HG03432 (cell line): ENCODE measurements at regions not wholly inside any gene's neighbourhood (a gene's known extent, or its start where the extent isn't known, plus 50 kb on each side); places are given as distances from the start of the nearest gene placed in this dataset.
"Not testable (repeated sequence)": the region's sequence is repeated elsewhere in the genome, so short reads cannot be mapped to it uniquely, and the experiment has no call there.

Experiments used
- ATAC-seq: cut with Tn5 transposase; IDR thresholded peaks from one replicate; pipeline ENCODE4 v1.9.1; 2021; ENCODE audit warnings: mild to moderate bottlenecking, moderate library complexity; ENCODE audit not compliant: unreplicated experiment

DNA sequence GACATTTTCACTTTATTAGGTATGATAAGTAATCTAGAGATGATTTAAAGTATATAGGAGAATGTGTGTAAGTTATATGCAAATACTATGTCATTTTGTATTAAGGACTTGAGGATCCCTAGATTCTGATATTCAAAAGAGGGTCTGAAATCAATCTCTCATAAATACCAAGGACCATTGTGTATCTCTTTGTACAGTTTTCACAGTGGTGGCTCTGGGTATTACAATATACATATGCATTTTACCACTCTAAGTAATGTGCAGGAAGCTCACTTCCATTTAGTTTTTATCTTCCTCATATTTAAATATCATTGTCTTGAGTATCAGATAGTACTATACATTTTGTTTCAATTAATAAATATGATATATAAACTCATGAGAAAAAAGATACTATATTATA is 862.6 kb upstream of the PCDH20 start:
- no peak for ATAC-seq

GRCh38 chr13:62251734-62252133 is 836.1 kb upstream of the PCDH20 start:
- no peak for ATAC-seq

GRCh38 chr13:62250501-62251201 is 835.0 kb upstream of the PCDH20 start:
- no peak for ATAC-seq

DNA sequence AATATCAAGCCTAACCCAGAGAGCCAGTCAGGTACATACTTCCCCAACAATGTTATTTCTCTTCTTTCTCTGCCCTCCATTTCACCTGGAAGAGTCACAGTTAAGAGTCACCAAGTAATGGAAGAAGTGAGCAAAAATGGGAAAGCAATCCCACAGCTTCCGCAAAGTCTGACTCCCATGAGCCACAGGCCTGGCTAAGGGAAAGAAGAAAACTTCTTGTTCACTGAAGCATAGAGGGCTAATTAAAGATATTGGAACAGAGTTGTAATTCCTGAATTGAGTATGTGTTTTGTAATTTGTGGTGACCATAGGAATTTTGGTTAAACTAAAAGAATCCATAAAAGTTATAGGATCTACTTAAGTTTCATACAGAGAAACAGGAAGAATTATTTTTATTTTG is 830.9 kb upstream of the PCDH20 start:
- no peak for ATAC-seq

DNA sequence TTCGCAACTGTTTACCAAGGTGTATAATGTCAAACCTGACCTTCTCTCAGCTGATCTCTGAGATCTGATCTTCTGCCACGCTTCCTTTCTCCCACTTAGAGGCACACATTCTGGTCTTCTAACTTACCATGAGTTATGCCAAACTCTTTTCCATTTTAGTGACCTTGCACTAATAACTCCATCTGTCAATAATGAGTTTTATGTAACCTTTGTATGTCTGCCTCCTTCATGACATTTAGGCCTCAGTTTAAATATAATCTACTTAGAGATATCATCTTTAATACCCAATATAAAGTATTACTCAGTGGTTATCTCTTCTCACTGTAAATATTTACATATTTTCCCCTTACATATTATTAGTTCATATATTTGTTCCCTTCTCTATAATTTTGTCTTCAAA is 827.5 kb upstream of the PCDH20 start:
- no peak for ATAC-seq

DNA sequence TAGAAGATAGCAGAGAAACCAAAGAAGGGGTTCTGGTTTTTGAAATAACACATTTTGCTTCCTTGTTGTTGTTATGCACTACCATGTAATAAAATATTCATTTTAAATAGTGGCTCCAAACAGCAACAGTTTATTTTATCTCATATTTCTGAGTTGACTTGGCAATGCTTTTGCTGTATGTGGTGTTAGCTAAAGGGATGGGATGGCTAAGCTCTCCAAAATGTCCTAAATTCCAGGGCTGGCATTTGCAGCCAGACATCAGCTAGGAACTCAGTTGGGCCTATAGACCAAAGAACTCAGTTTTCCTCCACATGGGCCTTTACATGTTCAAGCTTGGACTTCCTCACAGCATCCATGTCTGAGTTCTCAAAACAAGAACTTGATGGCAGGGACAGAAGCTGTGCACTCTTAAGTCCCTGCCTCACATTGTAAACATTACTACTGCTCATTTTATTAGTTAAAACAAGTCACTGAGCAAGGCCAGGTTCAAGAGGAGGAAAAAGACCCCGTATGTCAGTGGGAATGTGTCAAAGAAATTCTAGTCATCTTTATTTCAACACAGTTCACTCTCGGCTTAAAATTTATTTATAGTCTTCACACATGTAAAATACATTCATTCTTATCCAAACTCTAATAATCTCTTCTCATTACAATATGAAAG is 819.3 kb upstream of the PCDH20 start:
- ATAC-seq, result no peak

DNA sequence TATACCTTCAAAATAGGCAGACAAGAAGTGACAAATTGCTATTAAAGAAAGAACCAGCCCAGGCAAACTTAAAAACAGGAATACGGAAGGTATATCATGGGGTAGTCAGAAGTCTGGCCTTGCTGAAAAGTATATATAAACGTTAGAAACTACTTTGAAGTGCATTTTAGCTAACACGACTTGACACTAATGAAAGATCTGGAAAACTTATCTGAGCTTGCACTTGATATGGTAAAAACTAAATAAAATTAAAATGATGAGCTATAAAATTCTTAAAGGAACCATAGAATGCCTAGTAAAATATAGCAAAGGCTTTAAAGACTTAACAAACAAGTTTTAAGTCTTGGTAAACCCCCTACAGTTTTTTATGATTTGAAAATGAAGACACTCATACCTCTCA is 795.3 kb upstream of the PCDH20 start:
- ATAC-seq, result no peak

DNA sequence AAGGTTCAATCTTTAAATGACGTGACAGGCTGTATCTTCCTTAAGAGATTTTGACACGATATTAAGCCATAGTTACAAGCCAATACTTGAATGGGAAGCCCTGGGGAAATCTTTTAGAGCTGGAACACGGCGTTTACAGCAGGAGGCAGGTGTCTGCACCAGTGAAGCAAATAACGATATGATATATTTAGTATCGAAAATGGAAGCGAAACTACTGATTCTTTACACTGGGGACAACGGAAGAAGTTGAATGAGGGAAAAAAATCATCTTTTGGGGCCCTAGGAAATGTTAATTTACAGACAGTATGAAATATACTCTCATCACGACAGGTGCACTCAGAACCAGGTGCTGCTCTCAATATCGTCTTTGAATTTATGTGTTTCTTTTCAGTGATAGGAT is 793.9 kb upstream of the PCDH20 start:
- ATAC-seq, result peak; percentile 92

DNA sequence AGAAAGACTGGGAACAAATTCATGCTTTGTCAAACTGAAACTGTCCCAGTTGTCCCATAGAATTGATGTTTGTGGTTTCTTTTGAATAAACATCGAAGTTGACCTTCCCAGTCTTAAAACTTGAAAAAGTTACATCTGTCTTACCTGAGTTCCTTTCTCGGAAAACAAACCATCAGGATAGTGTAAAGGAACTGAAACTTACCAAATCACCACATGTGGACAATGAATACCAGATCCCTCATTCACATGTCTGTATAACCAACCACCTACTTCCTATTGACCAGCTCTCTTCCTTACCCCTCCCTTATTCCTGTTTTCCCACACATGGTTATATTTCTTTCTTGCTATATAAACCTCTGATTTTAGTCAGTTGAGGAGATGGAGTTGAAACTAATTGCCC is 791.7 kb upstream of the PCDH20 start:
- ATAC-seq, result no peak

GRCh38 chr13:62206165-62206564 is 790.5 kb upstream of the PCDH20 start:
- no peak for ATAC-seq

DNA sequence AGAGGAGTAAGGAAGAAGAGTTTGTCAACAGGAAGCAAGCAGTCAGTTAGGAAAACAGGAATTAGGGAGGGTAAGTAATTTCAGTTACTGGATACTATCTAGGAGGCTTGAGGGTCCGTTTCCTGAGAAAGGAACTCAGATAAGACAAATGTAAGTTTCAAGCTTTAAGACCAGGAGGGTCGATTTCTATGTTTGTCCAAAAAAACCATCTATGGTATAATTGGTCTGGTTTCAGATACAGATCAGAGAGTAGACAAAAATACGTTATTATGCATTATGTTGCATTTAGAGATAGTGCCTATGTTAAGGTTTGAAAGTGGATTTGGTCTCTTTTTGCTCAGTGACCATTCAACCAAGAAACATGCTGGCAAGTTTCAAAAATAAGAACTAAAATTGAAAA is 789.6 kb upstream of the PCDH20 start:
- ATAC-seq, result no peak

- no peak for ATAC-seq
These were observed 778.7 kb upstream of the PCDH20 start for GRCh38 chr13:62194371-62194770.

- no peak for ATAC-seq
These were observed 778.3 kb upstream of the PCDH20 start for GRCh38 chr13:62193919-62194318.

- ATAC-seq, result no peak
These were observed 770.1 kb upstream of the PCDH20 start for GRCh38 chr13:62185631-62186255.

DNA sequence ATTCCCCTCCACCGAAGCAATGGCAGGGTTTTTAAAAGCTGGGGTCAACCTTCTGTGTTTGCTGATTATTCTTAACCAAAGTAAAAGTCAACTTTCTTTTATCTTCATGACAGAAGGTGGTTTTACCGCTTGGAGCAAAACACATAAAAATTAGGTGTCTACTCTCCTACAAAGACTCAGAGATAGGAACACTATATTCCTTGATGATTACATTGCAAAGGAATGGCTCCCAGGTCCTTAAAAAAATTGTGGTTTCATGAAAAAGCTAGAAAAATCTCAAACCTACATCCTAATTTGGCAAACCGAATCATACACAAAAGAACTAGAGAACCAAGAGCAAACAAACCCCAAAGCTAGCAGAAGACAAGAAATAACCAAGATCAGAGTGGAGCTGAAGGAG is 760.4 kb upstream of the PCDH20 start:
- no peak for ATAC-seq

- no peak for ATAC-seq
These were observed 758.3 kb upstream of the PCDH20 start for GRCh38 chr13:62173958-62174357.

- ATAC-seq, result no peak
These were observed 756.0 kb upstream of the PCDH20 start for GRCh38 chr13:62171697-62172096.

DNA sequence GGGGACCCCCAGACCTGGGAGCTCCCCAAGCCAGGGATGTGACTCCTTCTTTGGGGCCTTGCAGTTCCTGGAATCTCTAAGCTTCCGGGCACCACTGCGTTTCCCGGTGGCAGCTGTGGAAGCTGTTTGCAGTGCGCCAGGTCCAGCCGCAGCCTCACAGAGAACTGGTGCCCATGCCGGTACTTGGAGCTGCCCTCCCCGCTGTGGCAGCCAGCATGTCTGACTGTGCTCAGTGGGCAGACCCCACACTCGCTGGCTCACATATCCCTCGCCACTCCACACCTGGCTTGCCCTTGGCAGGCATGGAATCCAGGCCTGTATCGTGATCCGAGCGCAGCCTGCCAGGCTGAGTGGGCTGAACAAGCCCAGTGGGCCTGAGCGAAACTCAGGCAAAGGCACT is 753.2 kb upstream of the PCDH20 start:
- no peak for ATAC-seq

- ATAC-seq, result no peak
These were observed 752.1 kb upstream of the PCDH20 start for GRCh38 chr13:62167650-62168172.

DNA sequence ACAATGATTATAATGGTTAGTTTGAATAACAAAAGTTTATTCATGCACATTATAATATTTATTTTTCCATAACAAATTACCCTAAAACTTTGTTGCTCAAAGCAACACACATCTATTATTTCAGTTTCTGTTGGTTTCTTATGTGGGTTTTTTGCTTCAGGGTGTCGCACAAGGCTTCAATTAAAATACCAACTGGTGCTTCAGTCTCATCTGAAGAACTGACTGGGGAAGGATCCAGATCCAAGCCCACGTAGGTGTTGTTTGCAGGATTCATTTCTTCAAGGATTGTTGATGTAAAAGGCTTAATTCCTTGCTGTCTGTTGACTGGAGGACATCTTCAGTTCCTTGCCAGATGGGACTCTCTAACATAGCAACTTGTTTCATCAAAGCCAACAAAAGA is 747.2 kb upstream of the PCDH20 start:
- ATAC-seq, result no peak

DNA sequence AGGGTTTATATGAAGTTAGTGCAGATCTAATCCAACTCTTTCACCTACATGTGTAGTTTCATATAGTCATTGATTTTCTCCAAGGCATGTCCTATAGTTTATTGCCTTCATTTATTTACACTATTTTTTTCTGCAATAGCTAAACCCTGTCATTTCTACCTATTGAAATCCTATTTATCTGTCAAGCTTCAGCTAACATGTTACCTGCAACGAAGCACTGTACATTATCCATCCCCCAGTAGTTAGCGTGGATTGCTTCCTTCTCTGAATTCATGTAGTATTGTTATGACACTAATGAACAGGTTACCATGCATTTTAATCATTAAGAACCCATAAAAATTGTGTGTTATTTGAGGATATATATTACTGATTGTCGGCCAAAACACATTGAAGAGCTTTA is 742.9 kb upstream of the PCDH20 start:
- ATAC-seq, result no peak

DNA sequence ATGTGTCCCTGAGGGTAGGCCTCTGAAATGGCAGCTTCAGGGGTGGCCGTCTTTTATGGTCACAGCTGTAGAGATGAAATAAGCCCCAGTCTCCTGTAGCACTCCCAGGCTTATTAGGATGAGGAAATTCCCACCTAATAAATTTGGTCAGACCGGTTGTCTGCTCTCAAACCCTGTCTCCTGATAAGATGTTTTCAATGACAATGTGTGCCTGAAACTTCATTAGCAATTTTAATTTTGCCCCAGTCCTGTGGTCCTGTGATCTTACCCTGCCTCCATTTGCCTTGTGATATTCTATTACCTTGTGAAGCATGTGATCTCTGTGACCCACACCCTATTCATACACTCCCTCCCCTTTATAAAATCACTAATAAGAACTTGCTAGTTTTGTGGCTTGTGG is 736.1 kb upstream of the PCDH20 start:
- not testable (repeated sequence) for ATAC-seq
